ENCODE measurements at regions not wholly inside any gene's neighbourhood (a gene's known extent, or its start where the extent isn't known, plus 50 kb on each side); places are given as distances from the start of the nearest gene placed in this dataset.

- Mint-ChIP-seq H3K4me1 (no peaks in the 10 kb centered on the region), H3K36me3 (no peaks in the 10 kb centered on the region), H3K27ac (no peak overlapping the region), H3K4me3 (no peak overlapping the region), H3K27me3 (ENCODE audit: low read depth in 3 of 3) (no peaks in the 10 kb centered on the region), H3K9me3 (peaks cover 0 to 2% (median 0%) of the 10 kb centered on the region in 7 donors)
- no peak for DNase-seq
- Histone ChIP-seq H3K27me3 (ENCODE audit: control insufficient read depth in 2 of 2, insufficient read depth in 2 of 2, low read length in 2 of 2) (no peaks in the 10 kb centered on the region), H3K79me2 (ENCODE audit: insufficient read depth, low read length) (no peaks in the 10 kb centered on the region), H3K9ac (ENCODE audit: insufficient read depth, low read length, poor library complexity, severe bottlenecking) (no peak overlapping the region), H3K36me3 (replicated peaks in 1 of 2; ENCODE audit: control insufficient read depth in 1 of 2, insufficient read depth in 2 of 2, low read length in 2 of 2) (no peaks in the 10 kb centered on the region), H3K4me3 (replicated peaks in 1 of 3; ENCODE audit: low read depth in 2 of 3, low read length in 3 of 3) (no peak overlapping the region), H3K4me2 (replicated peaks; ENCODE audit: extremely low read depth, low read length, poor library complexity, severe bottlenecking) (no peak overlapping the region), H3K4me1 (ENCODE audit: control insufficient read depth in 1 of 2, insufficient read depth in 2 of 2, low read length in 2 of 2) (no peaks in the 10 kb centered on the region), H4K20me1 (ENCODE audit: insufficient read depth, low read length) (no peaks in the 10 kb centered on the region), H3K27ac (ENCODE audit: low read depth in 1 of 2, low read length in 2 of 2) (no peak overlapping the region), H3K9me3 (replicated peaks in 1 of 2; ENCODE audit: control insufficient read depth in 1 of 2, insufficient read depth in 1 of 2, low read length in 2 of 2) (no peaks in the 10 kb centered on the region), H2AFZ (ENCODE audit: insufficient read depth, low read depth, low read length, poor library complexity, severe bottlenecking) (no peak overlapping the region)
- TF ChIP-seq CTCF (IDR thresholded peaks at IDR 0.05): no peak
- intact Hi-C loops (cut with micrococcal nuclease): no loop called here
- WGBS (ENCODE audit: insufficient coverage): no CpG with 5 or more reads among the region's 3 CpGs
These were observed 413.6 kb upstream of the KCNH7 start for GRCh38 chr2:163252199-163252598.

GRCh38 chr2:163248376-163249253 lies 410.0 kb upstream of the KCNH7 start:
- Mint-ChIP-seq H3K27me3 (ENCODE audit: low read depth in 3 of 3) (no peaks in the 10 kb centered on the region), H3K4me1 (no peaks in the 10 kb centered on the region)
- no CpG with 5 or more reads among the region's 5 CpGs for WGBS (ENCODE audit: insufficient coverage)

More at GRCh38 chr2:163248376-163249253, 410.0 kb upstream of the KCNH7 start:
- no peak for DNase-seq
- no peaks in the 10 kb centered on the region for H3K79me2 ChIP-seq (ENCODE audit: insufficient read depth, low read length)
- no peak overlapping the region for H3K4me3 ChIP-seq (replicated peaks in 1 of 3; ENCODE audit: low read depth in 2 of 3, low read length in 3 of 3)
- no peaks in the 10 kb centered on the region for H4K20me1 ChIP-seq (ENCODE audit: insufficient read depth, low read length)
- H3K27ac ChIP-seq (ENCODE audit: low read depth in 1 of 2, low read length in 2 of 2): no peak overlapping the region
- H3K4me2 ChIP-seq (replicated peaks; ENCODE audit: extremely low read depth, low read length, poor library complexity, severe bottlenecking): no peak overlapping the region
- no peak overlapping the region for H3K9ac ChIP-seq (ENCODE audit: insufficient read depth, low read length, poor library complexity, severe bottlenecking)
- peaks cover 0 to 3% (median 0%) of the 10 kb centered on the region in 7 donors for H3K9me3 Mint-ChIP-seq
- H3K27me3 ChIP-seq (ENCODE audit: control insufficient read depth in 2 of 2, insufficient read depth in 2 of 2, low read length in 2 of 2): no peaks in the 10 kb centered on the region
- TF ChIP-seq CTCF (IDR thresholded peaks at IDR 0.05): no peak
- no peak overlapping the region for H3K27ac Mint-ChIP-seq
- H3K36me3 Mint-ChIP-seq: no peaks in the 10 kb centered on the region
- intact Hi-C loops (cut with micrococcal nuclease): no loop called here
- no peaks in the 10 kb centered on the region for H3K36me3 ChIP-seq (replicated peaks in 1 of 2; ENCODE audit: control insufficient read depth in 1 of 2, insufficient read depth in 2 of 2, low read length in 2 of 2)
- H3K4me3 Mint-ChIP-seq: no peak overlapping the region
- no peaks in the 10 kb centered on the region for H3K9me3 ChIP-seq (replicated peaks in 1 of 2; ENCODE audit: control insufficient read depth in 1 of 2, insufficient read depth in 1 of 2, low read length in 2 of 2)
- no peaks in the 10 kb centered on the region for H3K4me1 ChIP-seq (ENCODE audit: control insufficient read depth in 1 of 2, insufficient read depth in 2 of 2, low read length in 2 of 2)
- no peak overlapping the region for H2AFZ ChIP-seq (ENCODE audit: insufficient read depth, low read depth, low read length, poor library complexity, severe bottlenecking)

Measured in CD14-positive monocyte (primary cell).